Heart right ventricle (tissue), 16 donors: ENCODE measurements at regions not wholly inside any gene's neighbourhood (a gene's known extent, or its start where the extent isn't known, plus 50 kb on each side); places are given as distances from the start of the nearest gene placed in this dataset.

Source experiments
- ATAC-seq, 8 donors: fragments of 200-7000 bp; cut with Tn5 transposase; one replicate each; pipeline ENCODE4 v1.9.1; 2020; ENCODE audit warnings: mild to moderate bottlenecking in 8 of 8, moderate library complexity in 8 of 8, moderate number of reproducible peaks in 1 of 8
- DNase-seq, 2 donors: peaks; one replicate each; pipeline ENCODE4 v3.0.0-alpha.2; 2020
- H3K27ac ChIP-seq, 10 donors: fragments of 200-600 bp; sonication (generic) in 2 of 10; one replicate each; pipeline versions ENCODE4 v1.5.0 to v1.8.0; 2020 to 2022; ENCODE audit warnings: mild to moderate bottlenecking in 3 of 10
- H3K27me3 ChIP-seq, 7 donors: fragments of 200-600 bp; one replicate each; pipeline ENCODE4 v1.8.0; 2021 to 2022; ENCODE audit warnings: mild to moderate bottlenecking in 2 of 7
- H3K36me3 ChIP-seq, 9 donors: fragments of 200-600 bp; sonication (generic) in 1 of 9; one replicate each; pipeline versions ENCODE4 v1.5.0 to v1.8.0; 2020 to 2022; ENCODE audit warnings: mild to moderate bottlenecking in 2 of 9
- H3K4me1 ChIP-seq, 9 donors: fragments of 200-600 bp; sonication (generic) in 1 of 9; one replicate each; pipeline versions ENCODE4 v1.5.0 to v1.8.0; 2020 to 2022; ENCODE audit warnings: mild to moderate bottlenecking in 4 of 9
- H3K4me3 ChIP-seq, 10 donors: fragments of 200-600 bp; sonication (generic) in 2 of 10; one replicate each; pipeline versions ENCODE4 v1.5.0 to v1.8.0; 2020 to 2022; ENCODE audit warnings: mild to moderate bottlenecking in 7 of 10, moderate library complexity in 2 of 10
- H3K9me3 ChIP-seq, 11 donors: fragments of 200-600 bp in 10 of 11; sonication (generic) in 2 of 11; one replicate each; pipeline versions ENCODE4 v1.5.0 to v1.8.0; 2013 to 2022; ENCODE audit warnings: mild to moderate bottlenecking in 2 of 11, control low read depth in 1 of 11, moderate library complexity in 1 of 11
- WGBS, 2 donors: extraction: QIAGEN DNeasy Blood & Tissue Kit; methylation state at CpG; one replicate each; pipeline ENCODE4 v1.1.7; 2013; ENCODE audit warnings: inconsistent platforms in 1 of 2; 5-methylcytosine and 5-hydroxymethylcytosine counted together
- intact Hi-C, 10 donors: fragments of 100-400 bp; cut with DNase I; formaldehyde crosslinking; loops; one replicate each; pipeline versions ENCODE4 v1.11.1 to v1.14.2; 2022
- TF ChIP-seq, protein P1 (sequence below), 9 donors: fragments of 200-600 bp; sonication (generic) in 2 of 9; IDR thresholded peaks; one replicate each; pipeline versions ENCODE4 v1.5.0 to v1.8.0; 2021 to 2022; ENCODE audit warnings: antibody characterized with exemption in 9 of 9, mild to moderate bottlenecking in 5 of 9, moderate library complexity in 1 of 9
- donor health status: Arrhythmogenic right ventricular cardiomyopathy.
- donor health status: ischemic (EF 13 %, LVEDD 7.1; RV severe dilation, severe dysfunction).
- donor health status: healthy with polysubstance abuse.
- donor health status: DM: no; HTN: yes; CAD: no.
- donor health status: DM: no; HTN: no; CAD: no.
- donor health status: ischemic (EF 25% LVEDD 6.9; RV normal size, moderate dysfunction).
- donor health status: ischemic (EF 25% LVEDD 5.7; RV mildly dilated, moderate dysfunction).
- donor health status: healthy.
- donor health status: DM: yes; HTN: yes; CAD: no.
- donor health status: Ischemic cardiomyopathy.
- donor health status: ischemic (EF 35%, LVEDD 5.7; RV mildly dilated, moderate dysfunction).
- donor health status: nonischemic (EF 11% LVEDD 7.7; RV severe dilation, severe dysfunction).
- donor health status: DM: yes; HTN: yes; CAD: no.
- donor health status: PGD.
- donor health status: ischemic (EF 29% LVEDD 5.4; RV normal size, mild dysfunction).
- donor health status: nonischemic (EF 23%, LVEDD 6.1; RV moderate dilation, normal function).

DNA sequence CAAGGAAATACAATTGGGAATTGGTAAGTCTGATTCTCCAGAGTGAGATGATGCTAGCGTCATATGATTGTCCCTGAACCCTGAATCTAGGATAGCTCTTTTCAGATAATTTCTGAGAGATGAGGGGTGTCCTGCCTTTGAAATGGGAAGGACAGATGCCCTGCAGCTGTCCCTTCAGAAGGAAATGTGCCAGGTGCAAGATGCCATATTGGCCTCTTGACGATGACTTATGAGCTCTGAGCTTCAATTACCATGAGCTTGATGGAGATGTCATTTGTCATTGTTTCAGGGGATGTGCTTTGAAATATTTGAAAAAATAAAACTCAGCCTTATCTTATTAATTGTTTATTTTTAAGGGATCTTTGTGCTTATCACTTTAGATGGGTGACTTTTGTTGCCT is 185.1 kb downstream of the DACT1 start:
- DNase-seq (no peak), ATAC-seq (no peak)
- no peaks in the 10 kb centered on the region for H3K27me3 ChIP-seq
- H3K4me1 ChIP-seq = no peaks in the 10 kb centered on the region
- intact Hi-C loops = loop anchor here in 1 of 10 donors (10.0 kb wide), 1 partner anchor 118 kb away; no protein-coding TSS in a partner anchor
- TF ChIP-seq, protein P1, sequence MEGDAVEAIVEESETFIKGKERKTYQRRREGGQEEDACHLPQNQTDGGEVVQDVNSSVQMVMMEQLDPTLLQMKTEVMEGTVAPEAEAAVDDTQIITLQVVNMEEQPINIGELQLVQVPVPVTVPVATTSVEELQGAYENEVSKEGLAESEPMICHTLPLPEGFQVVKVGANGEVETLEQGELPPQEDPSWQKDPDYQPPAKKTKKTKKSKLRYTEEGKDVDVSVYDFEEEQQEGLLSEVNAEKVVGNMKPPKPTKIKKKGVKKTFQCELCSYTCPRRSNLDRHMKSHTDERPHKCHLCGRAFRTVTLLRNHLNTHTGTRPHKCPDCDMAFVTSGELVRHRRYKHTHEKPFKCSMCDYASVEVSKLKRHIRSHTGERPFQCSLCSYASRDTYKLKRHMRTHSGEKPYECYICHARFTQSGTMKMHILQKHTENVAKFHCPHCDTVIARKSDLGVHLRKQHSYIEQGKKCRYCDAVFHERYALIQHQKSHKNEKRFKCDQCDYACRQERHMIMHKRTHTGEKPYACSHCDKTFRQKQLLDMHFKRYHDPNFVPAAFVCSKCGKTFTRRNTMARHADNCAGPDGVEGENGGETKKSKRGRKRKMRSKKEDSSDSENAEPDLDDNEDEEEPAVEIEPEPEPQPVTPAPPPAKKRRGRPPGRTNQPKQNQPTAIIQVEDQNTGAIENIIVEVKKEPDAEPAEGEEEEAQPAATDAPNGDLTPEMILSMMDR (IDR thresholded peaks at IDR 0.05) = no peak
- H3K27ac ChIP-seq = no peak overlapping the region
- H3K9me3 ChIP-seq = peaks cover 0 to 14% (median 0%) of the 10 kb centered on the region in 11 donors
- no peak overlapping the region for H3K4me3 ChIP-seq
- H3K36me3 ChIP-seq = no peaks in the 10 kb centered on the region
- 86 to 93% methylated on average over 2 of the region's 2 CpGs for WGBS, 2 donors

GRCh38 chr14:58823312-58823711 is 185.6 kb downstream of the DACT1 start:
- Histone ChIP-seq H3K4me3 (no peak overlapping the region), H3K36me3 (no peaks in the 10 kb centered on the region), H3K27ac (no peak overlapping the region), H3K27me3 (no peaks in the 10 kb centered on the region), H3K9me3 (peaks cover 0 to 14% (median 0%) of the 10 kb centered on the region in 11 donors), H3K4me1 (no peaks in the 10 kb centered on the region)
- intact Hi-C loops = loop anchor here in 1 of 10 donors (10.0 kb wide), 1 partner anchor 119 kb away; no protein-coding TSS in a partner anchor
- DNase-seq (no peak), ATAC-seq (peak in 1 of 8 donors; percentile 41)
- TF ChIP-seq, protein P1 (IDR thresholded peaks at IDR 0.05) = no peak
- WGBS, 2 donors = 66 to 74% methylated on average over 2 of the region's 2 CpGs

DNA sequence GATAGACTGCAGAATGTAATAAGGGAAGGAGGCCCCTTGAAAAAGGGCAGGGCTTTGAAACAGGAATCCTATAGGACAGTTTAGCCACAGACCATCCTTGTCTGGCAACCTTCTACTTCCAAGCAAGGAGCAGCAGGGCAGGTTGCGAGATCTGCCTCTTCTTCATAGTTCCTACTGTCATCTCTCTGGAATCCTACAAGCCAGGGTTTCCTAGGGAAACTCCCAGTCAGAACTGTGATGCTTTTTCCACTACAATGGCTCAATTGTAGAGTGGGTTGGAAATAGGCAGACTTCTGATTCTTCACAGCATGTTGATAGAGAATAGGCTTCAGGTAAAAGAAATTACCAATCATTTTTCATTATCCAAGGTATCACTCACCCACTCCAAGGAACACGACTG is 186.3 kb downstream of the DACT1 start:
- no peaks in the 10 kb centered on the region for H3K27me3 ChIP-seq
- intact Hi-C loops = loop anchor here in 1 of 10 donors (10.0 kb wide), 1 partner anchor 119 kb away; no protein-coding TSS in a partner anchor

DNA sequence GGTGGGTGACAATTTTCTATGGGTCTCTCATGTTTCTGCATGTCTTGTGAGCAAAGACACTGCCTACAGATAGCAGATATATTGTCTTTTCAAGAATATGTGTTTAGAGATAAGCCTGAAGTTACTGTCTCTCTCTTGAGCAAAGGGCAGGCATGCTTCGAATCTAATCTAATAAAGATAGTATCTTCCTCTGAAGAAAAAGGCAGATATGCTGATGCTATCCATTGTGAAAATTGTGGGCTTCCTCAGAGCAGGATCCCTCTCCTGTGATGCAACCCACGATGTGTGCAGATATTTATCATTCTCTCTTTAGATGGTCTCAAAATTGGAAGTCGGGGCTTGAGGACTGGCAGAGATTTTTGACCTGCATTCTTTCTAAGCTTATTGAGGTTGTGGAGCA is 187.0 kb downstream of the DACT1 start:
- H3K27ac ChIP-seq = no peak overlapping the region
- no peak overlapping the region for H3K4me3 ChIP-seq
- intact Hi-C loops = loop anchor here in 1 of 10 donors (10.0 kb wide), 1 partner anchor 120 kb away; no protein-coding TSS in a partner anchor
- no peak for DNase-seq
- no peaks in the 10 kb centered on the region for H3K4me1 ChIP-seq
- H3K9me3 ChIP-seq = peaks cover 0 to 14% (median 0%) of the 10 kb centered on the region in 11 donors
- H3K27me3 ChIP-seq = no peaks in the 10 kb centered on the region
- TF ChIP-seq, protein P1 (IDR thresholded peaks at IDR 0.05) = no peak
- ATAC-seq = no peak
- 59 to 62% methylated on average over 3 of the region's 3 CpGs for WGBS, 2 donors
- H3K36me3 ChIP-seq = no peaks in the 10 kb centered on the region

More for the DNA sequence above, 186.3 kb downstream of the DACT1 start:
- TF ChIP-seq, protein P1 (IDR thresholded peaks at IDR 0.05) = no peak
- DNase-seq = no peak
- 90 to 94% methylated on average over 2 of the region's 2 CpGs for WGBS, 2 donors
- H3K36me3 ChIP-seq = no peaks in the 10 kb centered on the region
- no peak overlapping the region for H3K27ac ChIP-seq
- H3K4me1 ChIP-seq = no peaks in the 10 kb centered on the region
- ATAC-seq = no peak
- peaks cover 0 to 14% (median 0%) of the 10 kb centered on the region in 11 donors for H3K9me3 ChIP-seq
- no peak overlapping the region for H3K4me3 ChIP-seq
